HepG2 (cell line): ENCODE measurements at regions not wholly inside any gene's neighbourhood (a gene's known extent, or its start where the extent isn't known, plus 50 kb on each side); places are given as distances from the start of the nearest gene placed in this dataset.

Experiments
- ATAC-seq: fragments of 200-7000 bp; cut with Tn5 transposase; 3 replicates; pipeline ENCODE4 v1.9.1; 2020; ENCODE audit warnings: mild to moderate bottlenecking, moderate library complexity
- BruUV-seq: library from RNA; stranded (reverse); fragments of 400-500 nt; replicated peaks from 2 replicates; lab custom pipeline; 2021; lab: Mats Ljungman, UMichigan
- CTCF ChIA-PET: fragments of 300-600 bp; formaldehyde crosslinking; extraction: SDS; loops from one replicate; lab custom pipeline; 2021; ENCODE audit warnings: low total read pairs, inconsistent platforms, low intra/inter-chr PET ratio; lab: Yijun Ruan, JAX
- POLR2A ChIA-PET: fragments of 350-600 bp; sonication (Branson Sonifier 250); formaldehyde crosslinking; loops from one replicate; lab custom pipeline; 2020; ENCODE audit warnings: antibody characterized with exemption, inconsistent platforms; lab: Yijun Ruan, JAX
- DNase-seq: peaks from one replicate; pipeline ENCODE4 v3.0.0-alpha.2; 2015; ENCODE audit warnings: low spot score
- FAIRE-seq: peaks from 3 replicates; lab custom pipeline; 2011; peaks lifted over from hg19 to GRCh38; lab: Jason Lieb, UNC
- H2AFZ ChIP-seq: one replicate; pipeline ENCODE4 v1.6.1; 2011; ENCODE audit warnings: low read length, inconsistent platforms
- H3K27ac ChIP-seq: fragments of 300-600 bp; 3 replicates; pipeline ENCODE4 v1.8.0; 2011; ENCODE audit warnings: mixed run types, mild to moderate bottlenecking, mixed read lengths, low read length, inconsistent platforms; ENCODE audit not compliant: insufficient read depth; ENCODE audit errors: extremely low read length
- H3K27me3 ChIP-seq, 2 experiments: fragments of 200-600 bp in 1 of 2; 2 replicates in 1 of 2; 3 replicates in 1 of 2; pipeline versions ENCODE4 v1.6.0 to v1.8.0; 2011; ENCODE audit warnings: low read length in 2 of 2, mild to moderate bottlenecking in 2 of 2, moderate library complexity in 2 of 2, inconsistent platforms in 1 of 2; ENCODE audit not compliant: insufficient read depth in 2 of 2, control insufficient read depth in 1 of 2
- H3K36me3 ChIP-seq, 2 experiments: fragments of 200-600 bp in 1 of 2; replicated peaks in 1 of 2; 2 replicates in 1 of 2; 3 replicates in 1 of 2; pipeline versions ENCODE4 v1.5.1 to v1.8.0; 2011; ENCODE audit warnings: low read length in 2 of 2, inconsistent platforms in 1 of 2; ENCODE audit not compliant: insufficient read depth in 2 of 2, control insufficient read depth in 1 of 2
- H3K4me1 ChIP-seq: 2 replicates; pipeline ENCODE4 v1.5.1; 2012; ENCODE audit warnings: low read length, inconsistent platforms; ENCODE audit not compliant: insufficient read depth
- H3K4me2 ChIP-seq: 2 replicates; pipeline ENCODE4 v1.6.0; 2011; ENCODE audit warnings: low read depth, low read length, inconsistent platforms
- H3K4me3 ChIP-seq, 3 experiments: fragments of 200-600 bp in 1 of 3; sonication (generic), shearing (Covaris generic) in 1 of 3; replicated peaks in 1 of 3; 2 replicates each; pipeline ENCODE4 v1.5.1; 2011 to 2016; ENCODE audit warnings: low read length in 3 of 3, inconsistent platforms in 2 of 3, low read depth in 2 of 3, mild to moderate bottlenecking in 2 of 3, control low read depth in 1 of 3, mixed read lengths in 1 of 3; ENCODE audit not compliant: insufficient read depth in 1 of 3
- H3K79me2 ChIP-seq: one replicate; pipeline ENCODE4 v1.6.1; 2011; ENCODE audit warnings: low read length, inconsistent platforms; ENCODE audit not compliant: insufficient read depth
- H3K9ac ChIP-seq: 2 replicates; pipeline ENCODE4 v1.6.0; 2011; ENCODE audit warnings: mild to moderate bottlenecking, low read depth, low read length, inconsistent platforms; ENCODE audit not compliant: insufficient read depth
- H3K9me3 ChIP-seq: 2 replicates; pipeline ENCODE4 v1.5.1; 2012; ENCODE audit warnings: mild to moderate bottlenecking, low read length
- H4K20me1 ChIP-seq: 2 replicates; pipeline ENCODE4 v1.6.0; 2011; ENCODE audit warnings: inconsistent platforms, mild to moderate bottlenecking, low read length, moderate library complexity; ENCODE audit not compliant: insufficient read depth
- FOXM1 ChIP-seq: sonication (generic); formaldehyde crosslinking; IDR thresholded peaks from 2 replicates; pipeline ENCODE4 v1.5.0; 2020; ENCODE audit warnings: missing genetic modification reagents
- GMEB1 ChIP-seq: sonication (generic); formaldehyde crosslinking; IDR thresholded peaks from 2 replicates; pipeline ENCODE4 v1.5.1; 2020; ENCODE audit warnings: missing genetic modification reagents, mild to moderate bottlenecking, borderline replicate concordance
- HES4 ChIP-seq: sonication (generic); formaldehyde crosslinking; IDR thresholded peaks from 2 replicates; pipeline ENCODE4 v1.9.0; 2021; ENCODE audit warnings: mild to moderate bottlenecking, missing genetic modification reagents, borderline replicate concordance
- KDM1A ChIP-seq: IDR thresholded peaks from 2 replicates; pipeline ENCODE4 v1.6.1; 2016; ENCODE audit warnings: missing compliant biosample characterization
- ZBTB26 ChIP-seq: IDR thresholded peaks from 2 replicates; pipeline ENCODE4 v1.6.1; 2016; ENCODE audit warnings: missing compliant biosample characterization, missing genetic modification reagents, borderline replicate concordance
- ZBTB49 ChIP-seq: sonication (generic); formaldehyde crosslinking; IDR thresholded peaks from 2 replicates; pipeline ENCODE4 v1.4.0; 2020; ENCODE audit warnings: missing genetic modification reagents, borderline replicate concordance
- ZFX ChIP-seq: sonication (generic); formaldehyde crosslinking; IDR thresholded peaks from 2 replicates; pipeline ENCODE4 v1.4.0; 2020; ENCODE audit warnings: mild to moderate bottlenecking, low read depth, missing genetic modification reagents, moderate library complexity
- ZNF557 ChIP-seq: sonication (generic); formaldehyde crosslinking; IDR thresholded peaks from 2 replicates; pipeline ENCODE4 v1.4.0; 2020; ENCODE audit warnings: missing genetic modification reagents
- WGBS: methylation state at CpG from one replicate; pipeline ENCODE4 v1.1.6; 2017; ENCODE audit warnings: low lambda C conversion rate; 5-methylcytosine and 5-hydroxymethylcytosine counted together
- in situ Hi-C: cut with HindIII; loops from 2 replicates; pipeline ENCODE4 v1.10.0; 2017; ENCODE audit warnings: low pct_unique_long_range_greater_than_20kb; ENCODE audit not compliant: extremely low pct_ligation_motif_present
- intact Hi-C: fragments of 100-400 bp; cut with micrococcal nuclease; formaldehyde crosslinking; loops from one replicate; pipeline ENCODE4 v1.10.0; 2022; ENCODE audit not compliant: unreplicated experiment

- 0% methylated on average over 1 of the region's 1 CpG for WGBS
- POLR2A ChIA-PET = no interaction called here
- no TSS peak for BruUV-seq
- in situ Hi-C loops (no loop called here), intact Hi-C loops (no loop called here)
- no peak overlapping the region for H3K9ac ChIP-seq
- no peaks in the 10 kb centered on the region for H3K4me1 ChIP-seq
- CTCF ChIA-PET = no interaction called here
- no peak overlapping the region for H2AFZ ChIP-seq
- no peak for FAIRE-seq
- H4K20me1 ChIP-seq = no peaks in the 10 kb centered on the region
- no peak overlapping the region for H3K4me3 ChIP-seq
- H3K79me2 ChIP-seq = no peaks in the 10 kb centered on the region
- H3K27me3 ChIP-seq = no peaks in the 10 kb centered on the region
- H3K9me3 ChIP-seq = no peaks in the 10 kb centered on the region
- no peak overlapping the region for H3K4me2 ChIP-seq
- TF ChIP-seq ZFX (CRISPR knock-in tag) = no peak
- no peak for TF ChIP-seq ZBTB26
- no peak for TF ChIP-seq KDM1A (CRISPR knock-in tag)
- no peak for TF ChIP-seq HES4 (CRISPR knock-in tag)
- no peak for TF ChIP-seq ZBTB49 (CRISPR knock-in tag)
- no peak for TF ChIP-seq GMEB1 (CRISPR knock-in tag)
- no peak for TF ChIP-seq ZNF557
- TF ChIP-seq FOXM1 (CRISPR knock-in tag) = no peak
- H3K27ac ChIP-seq = no peak overlapping the region
- no peak for DNase-seq
- no peak for ATAC-seq
- no peaks in the 10 kb centered on the region for H3K36me3 ChIP-seq
Measured at GRCh38 chr7:115635376-115635775, 395.2 kb downstream of the TFEC start.
